HepG2 (cell line): ENCODE measurements at regions not wholly inside any gene's neighbourhood (a gene's known extent, or its start where the extent isn't known, plus 50 kb on each side); places are given as distances from the start of the nearest gene placed in this dataset.

Experiments used
- ATAC-seq: fragments of 200-7000 bp; cut with Tn5 transposase; 3 replicates; pipeline ENCODE4 v1.9.1; 2020; ENCODE audit warnings: mild to moderate bottlenecking, moderate library complexity
- BruUV-seq: library from RNA; stranded (reverse); fragments of 400-500 nt; replicated peaks from 2 replicates; lab custom pipeline; 2021; lab: Mats Ljungman, UMichigan
- CTCF ChIA-PET: fragments of 300-600 bp; formaldehyde crosslinking; extraction: SDS; loops from one replicate; lab custom pipeline; 2021; ENCODE audit warnings: low total read pairs, inconsistent platforms, low intra/inter-chr PET ratio; lab: Yijun Ruan, JAX
- POLR2A ChIA-PET: fragments of 350-600 bp; sonication (Branson Sonifier 250); formaldehyde crosslinking; loops from one replicate; lab custom pipeline; 2020; ENCODE audit warnings: antibody characterized with exemption, inconsistent platforms; lab: Yijun Ruan, JAX
- DNase-seq: peaks from one replicate; pipeline ENCODE4 v3.0.0-alpha.2; 2015; ENCODE audit warnings: low spot score
- FAIRE-seq: peaks from 3 replicates; lab custom pipeline; 2011; peaks lifted over from hg19 to GRCh38; lab: Jason Lieb, UNC
- H2AFZ ChIP-seq: one replicate; pipeline ENCODE4 v1.6.1; 2011; ENCODE audit warnings: low read length, inconsistent platforms
- H3K27ac ChIP-seq: fragments of 300-600 bp; 3 replicates; pipeline ENCODE4 v1.8.0; 2011; ENCODE audit warnings: mixed run types, mild to moderate bottlenecking, mixed read lengths, low read length, inconsistent platforms; ENCODE audit not compliant: insufficient read depth; ENCODE audit errors: extremely low read length
- H3K27me3 ChIP-seq, 2 experiments: fragments of 200-600 bp in 1 of 2; 2 replicates in 1 of 2; 3 replicates in 1 of 2; pipeline versions ENCODE4 v1.6.0 to v1.8.0; 2011; ENCODE audit warnings: low read length in 2 of 2, mild to moderate bottlenecking in 2 of 2, moderate library complexity in 2 of 2, inconsistent platforms in 1 of 2; ENCODE audit not compliant: insufficient read depth in 2 of 2, control insufficient read depth in 1 of 2
- H3K36me3 ChIP-seq, 2 experiments: fragments of 200-600 bp in 1 of 2; replicated peaks in 1 of 2; 2 replicates in 1 of 2; 3 replicates in 1 of 2; pipeline versions ENCODE4 v1.5.1 to v1.8.0; 2011; ENCODE audit warnings: low read length in 2 of 2, inconsistent platforms in 1 of 2; ENCODE audit not compliant: insufficient read depth in 2 of 2, control insufficient read depth in 1 of 2
- H3K4me1 ChIP-seq: 2 replicates; pipeline ENCODE4 v1.5.1; 2012; ENCODE audit warnings: low read length, inconsistent platforms; ENCODE audit not compliant: insufficient read depth
- H3K4me2 ChIP-seq: 2 replicates; pipeline ENCODE4 v1.6.0; 2011; ENCODE audit warnings: low read depth, low read length, inconsistent platforms
- H3K4me3 ChIP-seq, 3 experiments: fragments of 200-600 bp in 1 of 3; sonication (generic), shearing (Covaris generic) in 1 of 3; replicated peaks in 1 of 3; 2 replicates each; pipeline ENCODE4 v1.5.1; 2011 to 2016; ENCODE audit warnings: low read length in 3 of 3, inconsistent platforms in 2 of 3, low read depth in 2 of 3, mild to moderate bottlenecking in 2 of 3, control low read depth in 1 of 3, mixed read lengths in 1 of 3; ENCODE audit not compliant: insufficient read depth in 1 of 3
- H3K79me2 ChIP-seq: one replicate; pipeline ENCODE4 v1.6.1; 2011; ENCODE audit warnings: low read length, inconsistent platforms; ENCODE audit not compliant: insufficient read depth
- H3K9ac ChIP-seq: 2 replicates; pipeline ENCODE4 v1.6.0; 2011; ENCODE audit warnings: mild to moderate bottlenecking, low read depth, low read length, inconsistent platforms; ENCODE audit not compliant: insufficient read depth
- H3K9me3 ChIP-seq: 2 replicates; pipeline ENCODE4 v1.5.1; 2012; ENCODE audit warnings: mild to moderate bottlenecking, low read length
- H4K20me1 ChIP-seq: 2 replicates; pipeline ENCODE4 v1.6.0; 2011; ENCODE audit warnings: inconsistent platforms, mild to moderate bottlenecking, low read length, moderate library complexity; ENCODE audit not compliant: insufficient read depth
- DBP ChIP-seq: sonication (generic); formaldehyde crosslinking; IDR thresholded peaks from 2 replicates; pipeline ENCODE4 v1.4.0; 2020; ENCODE audit warnings: missing genetic modification reagents; ENCODE audit errors: not compliant biosample characterization
- HES4 ChIP-seq: sonication (generic); formaldehyde crosslinking; IDR thresholded peaks from 2 replicates; pipeline ENCODE4 v1.9.0; 2021; ENCODE audit warnings: mild to moderate bottlenecking, missing genetic modification reagents, borderline replicate concordance
- SIX4 ChIP-seq: sonication (generic); formaldehyde crosslinking; IDR thresholded peaks from 2 replicates; pipeline ENCODE4 v1.4.0; 2020; ENCODE audit warnings: missing genetic modification reagents
- SMARCC2 ChIP-seq: fragments of 450-650 bp; IDR thresholded peaks from 2 replicates; pipeline ENCODE4 v1.6.1; 2017; ENCODE audit warnings: antibody characterized with exemption, mild to moderate bottlenecking
- SOX5 ChIP-seq: IDR thresholded peaks from 2 replicates; pipeline ENCODE4 v1.6.1; 2016; ENCODE audit warnings: borderline replicate concordance
- ZNF558 ChIP-seq: sonication (generic); formaldehyde crosslinking; IDR thresholded peaks from 2 replicates; pipeline ENCODE4 v1.9.0; 2022; ENCODE audit warnings: mild to moderate bottlenecking, missing genetic modification reagents, borderline replicate concordance
- ZNF609 ChIP-seq: sonication (generic); formaldehyde crosslinking; IDR thresholded peaks from 2 replicates; pipeline ENCODE4 v1.4.0; 2020; ENCODE audit warnings: mild to moderate bottlenecking, missing genetic modification reagents, borderline replicate concordance
- ZNF777 ChIP-seq: sonication (generic); formaldehyde crosslinking; IDR thresholded peaks from 2 replicates; pipeline ENCODE4 v1.4.0; 2020; ENCODE audit warnings: missing genetic modification reagents
- in situ Hi-C: cut with HindIII; loops from 2 replicates; pipeline ENCODE4 v1.10.0; 2017; ENCODE audit warnings: low pct_unique_long_range_greater_than_20kb; ENCODE audit not compliant: extremely low pct_ligation_motif_present
- intact Hi-C: fragments of 100-400 bp; cut with micrococcal nuclease; formaldehyde crosslinking; loops from one replicate; pipeline ENCODE4 v1.10.0; 2022; ENCODE audit not compliant: unreplicated experiment
- TF ChIP-seq, protein P1 (sequence below): sonication (generic); formaldehyde crosslinking; IDR thresholded peaks from 2 replicates; pipeline ENCODE4 v1.4.0; 2020; ENCODE audit warnings: missing genetic modification reagents, mild to moderate bottlenecking, borderline replicate concordance

GRCh38 chr3:110598847-110599490 is 472.6 kb upstream of the NECTIN3 start (continued):
- TF ChIP-seq ZNF609 (CRISPR knock-in tag) (no peak), ZNF777 (CRISPR knock-in tag) (no peak), HES4 (CRISPR knock-in tag) (no peak)

DNA sequence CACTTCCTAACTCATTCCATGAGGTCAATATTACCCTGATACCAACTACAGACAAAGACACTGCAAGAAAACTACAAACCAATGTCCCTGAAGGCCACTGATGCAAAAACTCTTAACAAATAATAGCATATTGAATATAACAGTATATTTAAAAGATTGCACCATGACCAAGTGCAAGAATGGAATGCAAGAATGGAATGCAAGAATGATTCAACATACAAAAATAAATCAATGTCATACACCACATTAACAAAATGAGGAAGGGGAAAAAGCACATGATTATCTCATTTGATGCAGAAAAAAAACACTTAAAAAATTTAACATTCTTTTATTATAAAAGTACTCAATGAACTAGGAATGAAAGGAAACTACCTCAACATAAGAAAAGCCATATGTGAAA is 463.1 kb upstream of the NECTIN3 start:
- CTCF ChIA-PET: no interaction called here
- BruUV-seq: no TSS peak
- TF ChIP-seq SIX4 (CRISPR knock-in tag): no peak
- no peak for TF ChIP-seq DBP (CRISPR knock-in tag)
- TF ChIP-seq SOX5: no peak
- no peak for TF ChIP-seq SMARCC2
- TF ChIP-seq, protein P1, sequence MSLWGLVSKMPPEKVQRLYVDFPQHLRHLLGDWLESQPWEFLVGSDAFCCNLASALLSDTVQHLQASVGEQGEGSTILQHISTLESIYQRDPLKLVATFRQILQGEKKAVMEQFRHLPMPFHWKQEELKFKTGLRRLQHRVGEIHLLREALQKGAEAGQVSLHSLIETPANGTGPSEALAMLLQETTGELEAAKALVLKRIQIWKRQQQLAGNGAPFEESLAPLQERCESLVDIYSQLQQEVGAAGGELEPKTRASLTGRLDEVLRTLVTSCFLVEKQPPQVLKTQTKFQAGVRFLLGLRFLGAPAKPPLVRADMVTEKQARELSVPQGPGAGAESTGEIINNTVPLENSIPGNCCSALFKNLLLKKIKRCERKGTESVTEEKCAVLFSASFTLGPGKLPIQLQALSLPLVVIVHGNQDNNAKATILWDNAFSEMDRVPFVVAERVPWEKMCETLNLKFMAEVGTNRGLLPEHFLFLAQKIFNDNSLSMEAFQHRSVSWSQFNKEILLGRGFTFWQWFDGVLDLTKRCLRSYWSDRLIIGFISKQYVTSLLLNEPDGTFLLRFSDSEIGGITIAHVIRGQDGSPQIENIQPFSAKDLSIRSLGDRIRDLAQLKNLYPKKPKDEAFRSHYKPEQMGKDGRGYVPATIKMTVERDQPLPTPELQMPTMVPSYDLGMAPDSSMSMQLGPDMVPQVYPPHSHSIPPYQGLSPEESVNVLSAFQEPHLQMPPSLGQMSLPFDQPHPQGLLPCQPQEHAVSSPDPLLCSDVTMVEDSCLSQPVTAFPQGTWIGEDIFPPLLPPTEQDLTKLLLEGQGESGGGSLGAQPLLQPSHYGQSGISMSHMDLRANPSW (CRISPR knock-in tag): no peak
- no peak for TF ChIP-seq ZNF558 (CRISPR knock-in tag)
- H3K36me3 ChIP-seq: no peaks in the 10 kb centered on the region
- no peaks in the 10 kb centered on the region for H3K4me1 ChIP-seq
- POLR2A ChIA-PET: no interaction called here
- intact Hi-C loops: no loop called here
- H3K79me2 ChIP-seq: no peaks in the 10 kb centered on the region
- no peak overlapping the region for H3K4me3 ChIP-seq
- H3K27me3 ChIP-seq: no peaks in the 10 kb centered on the region
- no peak overlapping the region for H2AFZ ChIP-seq
- no peak overlapping the region for H3K27ac ChIP-seq
- H4K20me1 ChIP-seq: no peaks in the 10 kb centered on the region
- H3K9me3 ChIP-seq: no peaks in the 10 kb centered on the region
- ATAC-seq (no peak), FAIRE-seq (no peak), DNase-seq (no peak)
- H3K4me2 ChIP-seq: no peak overlapping the region
- no peak overlapping the region for H3K9ac ChIP-seq
- in situ Hi-C loops: no loop called here
